GM19397 (cell line): ENCODE measurements at regions not wholly inside any gene's neighbourhood (a gene's known extent, or its start where the extent isn't known, plus 50 kb on each side); places are given as distances from the start of the nearest gene placed in this dataset.
A peak's percentile ranks its signal among the peaks of the same experiment; 100 is the strongest.

Experiments used
- ATAC-seq: cut with Tn5 transposase; IDR thresholded peaks from one replicate; pipeline ENCODE4 v1.9.1; 2021; ENCODE audit warnings: mild to moderate bottlenecking, moderate library complexity; ENCODE audit not compliant: unreplicated experiment

DNA sequence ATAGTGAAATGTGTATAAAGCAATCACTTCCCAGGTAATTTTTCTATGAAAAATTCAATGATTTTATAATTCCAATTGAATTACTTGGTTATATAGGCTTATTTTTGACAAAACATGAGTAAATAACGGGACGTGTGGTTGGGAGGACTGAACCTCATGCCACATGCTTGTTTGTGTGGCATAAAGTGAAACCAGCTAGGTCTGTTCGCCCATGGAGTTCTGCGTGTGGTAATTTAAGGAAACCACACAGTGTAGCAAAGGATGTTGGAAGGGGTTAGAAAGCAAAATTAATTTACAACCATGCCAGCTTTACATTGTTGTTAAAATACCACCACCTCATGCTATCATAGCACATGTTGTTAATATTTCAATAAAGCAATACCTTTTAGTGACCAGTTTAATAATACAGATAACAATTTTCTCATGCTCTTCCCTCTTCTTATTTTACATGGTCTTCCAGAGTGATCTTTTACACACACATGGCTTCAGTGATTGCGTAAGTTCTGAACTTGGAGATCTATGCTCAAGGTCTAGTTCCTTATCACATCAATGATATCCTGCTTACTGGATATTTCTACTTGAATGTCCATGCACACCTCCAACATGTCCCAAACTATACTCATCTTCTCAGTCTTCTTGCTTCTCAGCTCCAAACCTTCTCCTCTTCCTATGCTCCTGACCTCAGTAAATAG, 156.4 kb upstream of the ITGA4 start:
- ATAC-seq = no peak

DNA sequence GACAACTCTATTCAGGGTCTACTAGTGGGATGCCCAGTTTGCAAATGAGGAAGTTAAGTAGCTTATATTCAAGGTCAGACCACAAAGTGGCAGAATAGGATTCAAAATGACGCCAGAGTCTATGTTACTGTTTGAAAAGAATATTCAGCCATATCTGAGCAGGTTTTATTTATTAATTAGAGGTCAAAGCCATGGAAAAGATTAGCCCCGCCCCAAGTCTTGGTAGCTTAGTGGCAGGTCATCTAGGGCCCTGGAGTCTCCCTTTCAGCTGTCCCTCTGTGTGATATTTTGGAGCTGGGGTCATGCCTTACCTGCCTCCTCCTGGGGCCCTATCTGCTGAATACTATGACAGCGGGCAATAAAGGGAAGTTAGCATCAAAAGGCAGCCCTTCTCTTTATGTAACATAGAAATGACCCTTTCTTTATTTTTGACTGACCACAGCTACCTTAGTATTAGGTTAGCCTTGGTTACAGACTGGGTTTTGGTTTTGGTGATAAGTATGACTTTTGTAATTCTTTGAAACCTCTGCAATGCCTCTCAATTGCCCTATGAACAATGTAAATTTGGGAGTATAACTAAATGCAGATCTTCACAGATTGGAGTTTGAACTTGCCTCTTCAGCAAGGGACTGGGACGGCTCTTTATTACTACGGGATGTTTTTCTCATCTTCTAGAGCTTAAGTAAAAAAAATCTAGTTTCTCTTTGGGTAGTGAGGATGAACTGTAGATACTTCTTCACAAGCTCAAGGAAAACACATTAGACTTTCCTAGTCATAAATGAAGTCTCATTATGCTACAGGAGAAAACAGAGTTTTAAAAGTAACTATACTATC, 153.0 kb upstream of the ITGA4 start:
- ATAC-seq = peak; percentile 30

GRCh38 chr2:181305301-181306123, 151.7 kb upstream of the ITGA4 start:
- peak; percentile 86 for ATAC-seq

- ATAC-seq = no peak
Measured at GRCh38 chr2:181306785-181307184, 150.4 kb upstream of the ITGA4 start.

DNA sequence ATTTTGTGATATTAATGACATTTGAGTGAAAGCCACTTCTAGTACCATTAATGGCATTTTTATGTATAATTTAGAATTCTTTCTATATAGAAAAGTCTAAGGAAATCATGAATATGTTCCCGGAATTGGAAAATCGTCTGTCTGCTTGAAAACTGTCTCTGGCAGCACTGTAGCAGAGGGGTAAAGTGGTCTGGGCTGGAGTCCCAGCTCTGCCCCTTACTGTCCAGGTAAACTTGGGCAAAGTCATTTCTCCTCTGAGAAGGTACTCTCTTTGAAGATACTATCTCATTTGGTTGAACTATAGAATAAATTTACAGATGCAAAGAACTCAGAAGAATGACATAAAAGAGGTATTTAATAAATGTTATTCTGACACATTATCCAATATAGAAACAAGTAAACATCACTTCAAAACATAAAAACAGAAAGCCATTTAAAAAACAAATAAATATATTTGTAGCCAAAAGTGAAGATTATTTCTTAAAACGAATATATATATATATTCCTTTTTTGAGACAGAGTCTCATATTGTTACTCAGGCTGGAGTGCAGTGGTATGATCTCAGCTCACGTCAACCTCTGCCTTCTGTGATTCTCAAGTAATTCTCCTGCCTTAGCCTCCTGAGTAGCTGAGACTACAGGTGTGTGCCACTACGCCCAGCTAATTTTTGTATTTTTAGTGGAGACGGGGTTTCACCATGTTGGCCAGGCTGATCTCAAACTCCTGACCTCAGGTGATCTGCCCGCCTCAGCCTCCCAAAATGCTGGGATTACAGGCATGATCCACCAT, 149.8 kb upstream of the ITGA4 start:
- no peak for ATAC-seq

- no peak for ATAC-seq
Measured at GRCh38 chr2:181308766-181309515, 148.2 kb upstream of the ITGA4 start.

- no peak for ATAC-seq
Measured at GRCh38 chr2:181309586-181309985, 147.6 kb upstream of the ITGA4 start.

DNA sequence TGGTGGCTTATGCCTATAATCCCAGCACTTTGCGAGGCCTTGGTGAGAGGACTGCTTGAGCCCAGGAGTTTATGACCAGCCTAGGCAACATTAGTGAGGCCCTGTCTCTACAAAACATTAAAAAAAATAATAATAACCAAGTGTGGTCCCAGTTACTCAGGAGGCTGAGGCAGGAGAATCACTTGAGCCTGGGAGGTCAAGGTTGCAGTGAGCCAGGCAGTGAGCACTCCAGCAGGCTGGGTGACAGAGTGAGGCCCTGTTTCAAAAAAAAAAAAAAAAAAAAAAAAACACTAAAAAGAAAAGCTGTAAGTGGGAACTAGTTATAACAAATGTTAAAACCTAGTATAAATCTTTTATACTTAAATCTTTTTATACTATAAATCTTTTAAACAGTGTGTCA, 146.2 kb upstream of the ITGA4 start:
- no peak for ATAC-seq

DNA sequence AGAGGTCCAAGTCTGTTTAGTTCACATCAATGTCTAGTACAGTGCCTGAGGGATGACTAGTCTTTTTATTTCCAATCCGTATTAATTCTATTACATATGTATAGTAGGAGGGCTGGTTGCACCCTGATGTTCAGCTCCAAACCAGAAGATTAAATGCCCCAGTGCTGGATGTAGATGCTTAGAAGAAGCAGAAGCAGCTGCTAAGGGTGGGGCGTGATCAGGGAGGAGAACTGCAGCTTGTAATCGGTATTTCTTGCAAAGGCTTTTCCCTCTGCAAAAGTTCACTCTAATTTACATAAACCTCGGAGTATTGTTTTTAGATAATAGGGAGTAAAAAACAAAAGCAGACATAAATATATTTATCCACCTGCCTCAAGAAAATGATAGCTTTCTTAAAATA, 145.3 kb upstream of the ITGA4 start:
- peak; percentile 25 for ATAC-seq

- peak; percentile 90 for ATAC-seq
Measured at GRCh38 chr2:181312515-181312927, 144.7 kb upstream of the ITGA4 start.

DNA sequence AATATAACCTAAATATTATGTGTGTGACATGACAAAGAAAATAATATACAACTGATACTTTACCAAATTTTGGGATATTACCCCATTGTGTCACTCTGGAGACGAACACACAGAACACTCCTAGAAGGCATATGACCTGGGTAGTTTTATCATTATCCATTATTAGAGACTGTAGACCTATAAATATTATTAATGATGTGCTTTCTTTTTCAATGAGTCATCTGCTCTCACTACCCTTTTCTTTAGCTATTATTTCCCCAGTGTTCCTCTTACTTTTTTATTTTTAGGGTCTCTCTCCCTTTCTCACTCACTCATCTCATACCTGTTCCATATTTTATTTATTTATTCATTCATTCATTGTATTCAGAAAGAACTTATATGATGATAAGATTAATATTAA, 143.3 kb upstream of the ITGA4 start:
- ATAC-seq = no peak

DNA sequence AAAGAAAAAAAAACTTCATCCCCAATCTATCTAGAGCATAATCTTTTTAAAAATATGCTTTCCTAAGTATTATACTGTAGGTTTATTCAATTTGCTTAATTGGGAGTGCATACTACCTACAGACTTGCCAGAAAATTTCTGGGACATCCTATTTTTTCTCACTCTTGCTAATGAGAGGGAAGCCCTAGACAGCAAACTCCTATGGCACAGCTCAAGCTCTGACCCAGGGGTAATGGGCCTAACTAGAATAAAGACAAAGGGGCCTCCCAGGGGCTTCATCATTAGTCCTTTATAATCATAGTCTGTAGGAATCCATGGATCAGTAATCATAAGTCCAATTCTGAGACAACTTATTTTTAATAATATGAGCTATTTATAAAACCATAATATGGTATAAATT, 142.6 kb upstream of the ITGA4 start:
- ATAC-seq = no peak

- no peak for ATAC-seq
Measured at GRCh38 chr2:181317511-181317910, 139.7 kb upstream of the ITGA4 start.

DNA sequence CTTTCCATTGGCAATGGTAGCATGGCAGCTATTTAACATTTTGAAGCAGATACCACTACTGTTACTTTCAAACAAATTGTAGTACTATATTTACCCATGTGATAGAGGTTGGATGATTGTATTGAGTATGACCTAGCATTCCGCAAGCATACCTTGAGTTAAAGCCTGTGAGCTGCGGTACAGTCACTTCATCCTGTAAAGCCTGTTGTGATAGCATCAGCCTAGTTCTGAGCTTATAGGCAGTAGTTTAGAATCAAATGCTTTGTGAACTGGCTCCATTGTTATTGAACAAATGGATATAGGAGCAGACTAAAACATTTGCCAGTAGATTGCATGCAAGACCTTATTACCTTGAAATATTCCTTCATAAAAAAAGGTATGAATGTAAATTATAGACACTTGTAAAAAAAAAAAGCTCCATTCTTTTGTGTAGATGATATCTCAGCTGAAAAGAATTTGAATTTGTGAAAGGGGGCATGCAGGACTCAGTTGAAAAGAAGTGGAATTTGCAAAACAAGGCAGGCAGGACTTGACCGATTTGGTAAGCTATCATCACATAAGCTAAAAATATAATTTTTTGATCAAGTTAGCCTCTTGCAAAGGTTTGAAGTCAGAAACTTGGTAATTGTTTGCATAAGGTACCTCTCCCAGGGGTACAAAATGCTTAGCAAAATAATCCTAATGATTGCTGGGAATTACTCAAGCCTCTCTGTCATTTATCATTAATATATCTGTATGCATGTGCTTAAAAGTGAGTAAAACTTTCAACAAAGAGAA, 138.5 kb upstream of the ITGA4 start:
- no peak for ATAC-seq

- no peak for ATAC-seq
Measured at GRCh38 chr2:181319286-181319685, 137.9 kb upstream of the ITGA4 start.

DNA sequence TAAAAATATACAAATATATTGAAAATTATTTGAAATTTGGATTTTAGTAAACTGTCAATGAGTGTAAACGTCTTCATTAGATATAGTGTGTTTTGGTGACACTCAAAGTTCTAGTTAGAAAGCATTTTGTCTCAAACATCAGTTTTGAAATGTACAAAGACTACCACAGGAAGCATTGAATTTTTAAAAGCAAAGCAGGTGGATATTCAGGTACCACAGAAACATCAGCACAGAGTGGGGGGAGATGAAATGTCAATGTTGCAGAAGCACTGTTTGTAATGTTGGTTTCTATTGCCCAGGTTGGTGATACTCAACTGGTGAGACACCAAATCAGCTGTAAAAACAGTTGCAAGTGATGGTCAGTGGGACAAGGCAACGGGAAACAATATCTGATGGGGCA, 136.5 kb upstream of the ITGA4 start:
- no peak for ATAC-seq

DNA sequence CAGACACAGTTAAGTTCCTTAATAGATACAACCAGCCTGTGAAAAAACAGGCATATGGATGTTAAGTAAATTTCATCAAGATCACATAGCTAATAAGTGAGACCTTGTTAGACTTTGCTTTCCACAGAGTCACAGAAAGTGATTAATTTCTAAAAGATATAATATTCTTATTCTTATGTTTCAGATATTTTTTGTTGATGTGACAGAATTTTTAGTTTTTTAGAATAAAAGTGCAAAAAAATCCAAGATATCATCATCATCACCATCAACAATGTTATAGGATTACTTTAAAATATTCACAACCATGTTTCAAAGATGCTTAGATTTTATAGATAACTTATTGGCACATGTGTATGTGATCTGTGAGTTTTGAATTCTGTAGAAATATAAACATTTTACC, 132.3 kb upstream of the ITGA4 start:
- ATAC-seq = no peak

- no peak for ATAC-seq
Measured at GRCh38 chr2:181326661-181327060, 130.5 kb upstream of the ITGA4 start.

GRCh38 chr2:181330286-181330685, 126.9 kb upstream of the ITGA4 start:
- ATAC-seq = no peak
